OCI-LY1 (cell line): ENCODE measurements at regions not wholly inside any gene's neighbourhood (a gene's known extent, or its start where the extent isn't known, plus 50 kb on each side); places are given as distances from the start of the nearest gene placed in this dataset.

Source experiments
- CTCF ChIP-seq: fragments of 200-600 bp; sonication (generic), shearing (Covaris generic); IDR thresholded peaks from 2 replicates; pipeline ENCODE4 v1.5.1; 2017; ENCODE audit warnings: mild to moderate bottlenecking, antibody characterized with exemption, low read length, moderate library complexity, mixed read lengths
- EZH2 ChIP-seq: fragments of 200-600 bp; sonication (generic), shearing (Covaris generic); IDR thresholded peaks from 2 replicates; pipeline ENCODE4 v1.8.0; 2017; ENCODE audit warnings: borderline replicate concordance, mixed run types, mild to moderate bottlenecking, antibody characterized with exemption, low read length, moderate library complexity, mixed read lengths

- TF ChIP-seq CTCF (no peak), EZH2 (no peak)
These were observed 364.4 kb upstream of the CHST9 start for GRCh38 chr18:27549335-27550039.
